Umbilical cord (tissue), 1 donor: ENCODE measurements at regions not wholly inside any gene's neighbourhood (a gene's known extent, or its start where the extent isn't known, plus 50 kb on each side); places are given as distances from the start of the nearest gene placed in this dataset.

Source experiments
- DNase-seq: peaks from one replicate; pipeline ENCODE4 v3.0.0-alpha.2; 2015; ENCODE audit warnings: low spot score

- no peak for DNase-seq
These were observed 217.0 kb downstream of the DMRT2 start for GRCh38 chr9:1267141-1267570.

- no peak for DNase-seq
These were observed 217.4 kb downstream of the DMRT2 start for GRCh38 chr9:1267581-1267980.

GRCh38 chr9:1269533-1270315 lies 219.6 kb downstream of the DMRT2 start:
- no peak for DNase-seq

GRCh38 chr9:1271367-1271766 lies 221.2 kb downstream of the DMRT2 start:
- DNase-seq = no peak

GRCh38 chr9:1271786-1272185 lies 221.6 kb downstream of the DMRT2 start:
- DNase-seq = no peak

- no peak for DNase-seq
These were observed 222.3 kb downstream of the DMRT2 start for GRCh38 chr9:1272488-1272887.

- DNase-seq = no peak
These were observed 223.7 kb downstream of the DMRT2 start for GRCh38 chr9:1273859-1274258.

GRCh38 chr9:1274334-1274733 lies 224.2 kb downstream of the DMRT2 start:
- no peak for DNase-seq

GRCh38 chr9:1276474-1276873 lies 226.3 kb downstream of the DMRT2 start:
- no peak for DNase-seq

- no peak for DNase-seq
These were observed 234.6 kb downstream of the DMRT2 start for GRCh38 chr9:1284727-1285126.

- DNase-seq = no peak
These were observed 235.4 kb downstream of the DMRT2 start for GRCh38 chr9:1285526-1285925.

- DNase-seq = peak; percentile 5
These were observed 242.2 kb downstream of the DMRT2 start for GRCh38 chr9:1292384-1292783.

GRCh38 chr9:1294641-1295258 lies 244.6 kb downstream of the DMRT2 start:
- no peak for DNase-seq

GRCh38 chr9:1296331-1296730 lies 246.2 kb downstream of the DMRT2 start:
- no peak for DNase-seq

- peak; percentile 65 for DNase-seq
These were observed 247.9 kb downstream of the DMRT2 start for GRCh38 chr9:1298046-1298445.

- DNase-seq = no peak
These were observed 250.8 kb downstream of the DMRT2 start for GRCh38 chr9:1300941-1301340.

GRCh38 chr9:1303932-1304331 lies 253.8 kb downstream of the DMRT2 start:
- DNase-seq = no peak

GRCh38 chr9:1311462-1312042 lies 261.4 kb downstream of the DMRT2 start:
- DNase-seq = no peak

GRCh38 chr9:1319436-1319835 lies 269.3 kb downstream of the DMRT2 start:
- no peak for DNase-seq

GRCh38 chr9:1320051-1320557 lies 269.9 kb downstream of the DMRT2 start:
- DNase-seq = no peak

- no peak for DNase-seq
These were observed 270.5 kb downstream of the DMRT2 start for GRCh38 chr9:1320607-1321195.

- DNase-seq = no peak
These were observed 277.3 kb downstream of the DMRT2 start for GRCh38 chr9:1327467-1327866.
